Ascending aorta (tissue), 2 donors: ENCODE measurements at regions not wholly inside any gene's neighbourhood (a gene's known extent, or its start where the extent isn't known, plus 50 kb on each side); places are given as distances from the start of the nearest gene placed in this dataset.

Source experiments
- DNase-seq, 2 donors: peaks; one replicate each; pipeline ENCODE4 v3.0.0-alpha.2; 2019; ENCODE audit warnings: low spot score in 2 of 2
- H3K27ac ChIP-seq, 2 donors: fragments of 200-600 bp; sonication (generic); one replicate each; pipeline ENCODE4 v1.5.1; 2016 to 2017; ENCODE audit warnings: mild to moderate bottlenecking in 1 of 2
- H3K27me3 ChIP-seq: fragments of 200-600 bp; sonication (generic); one replicate; pipeline ENCODE4 v1.5.1; 2017
- H3K36me3 ChIP-seq, 2 donors: fragments of 200-600 bp; sonication (generic); one replicate each; pipeline ENCODE4 v1.5.1; 2016
- H3K4me1 ChIP-seq, 2 donors: fragments of 200-600 bp; sonication (generic); one replicate each; pipeline ENCODE4 v1.5.1; 2016 to 2017; ENCODE audit warnings: mild to moderate bottlenecking in 1 of 2
- H3K4me3 ChIP-seq, 2 donors: fragments of 200-600 bp; sonication (generic); one replicate each; pipeline ENCODE4 v1.5.1; 2016 to 2017; ENCODE audit warnings: mild to moderate bottlenecking in 1 of 2
- H3K9me3 ChIP-seq, 2 donors: fragments of 200-600 bp; sonication (generic); one replicate each; pipeline ENCODE4 v1.5.1; 2016
- intact Hi-C: fragments of 100-400 bp; cut with DNase I; formaldehyde crosslinking; loops from one replicate; pipeline ENCODE4 v1.15.1; 2023
- TF ChIP-seq, protein P1 (sequence below), 3 experiments: fragments of 200-600 bp in 2 of 3; fragments of 450-650 bp in 1 of 3; sonication (generic) in 2 of 3; IDR thresholded peaks; one replicate each; pipeline ENCODE4 v1.5.1; 2016 to 2019; ENCODE audit warnings: antibody characterized with exemption in 3 of 3, mild to moderate bottlenecking in 1 of 3, moderate library complexity in 1 of 3

DNA sequence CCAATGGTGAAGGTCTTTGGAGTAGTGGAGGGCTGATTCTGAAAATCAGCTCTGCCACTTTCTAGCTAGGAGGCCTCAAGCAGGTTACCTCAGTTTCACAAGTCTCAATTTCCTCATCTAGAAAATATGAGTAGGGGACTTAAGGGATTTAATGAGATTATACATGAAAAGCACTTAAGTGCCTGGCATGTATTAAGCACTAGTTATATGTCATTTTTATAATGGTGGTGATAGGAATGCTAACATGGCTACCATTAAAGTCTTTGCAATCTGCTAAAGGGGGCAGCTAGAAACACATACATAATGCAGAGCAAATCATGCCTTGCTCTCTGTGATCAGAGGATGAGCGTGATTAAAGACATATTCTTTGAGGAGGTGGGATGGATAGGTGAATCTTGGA, 640.9 kb upstream of the ZEB2 start:
- no peak overlapping the region for H3K4me3 ChIP-seq
- H3K9me3 ChIP-seq: no peaks in the 10 kb centered on the region
- TF ChIP-seq, protein P1, sequence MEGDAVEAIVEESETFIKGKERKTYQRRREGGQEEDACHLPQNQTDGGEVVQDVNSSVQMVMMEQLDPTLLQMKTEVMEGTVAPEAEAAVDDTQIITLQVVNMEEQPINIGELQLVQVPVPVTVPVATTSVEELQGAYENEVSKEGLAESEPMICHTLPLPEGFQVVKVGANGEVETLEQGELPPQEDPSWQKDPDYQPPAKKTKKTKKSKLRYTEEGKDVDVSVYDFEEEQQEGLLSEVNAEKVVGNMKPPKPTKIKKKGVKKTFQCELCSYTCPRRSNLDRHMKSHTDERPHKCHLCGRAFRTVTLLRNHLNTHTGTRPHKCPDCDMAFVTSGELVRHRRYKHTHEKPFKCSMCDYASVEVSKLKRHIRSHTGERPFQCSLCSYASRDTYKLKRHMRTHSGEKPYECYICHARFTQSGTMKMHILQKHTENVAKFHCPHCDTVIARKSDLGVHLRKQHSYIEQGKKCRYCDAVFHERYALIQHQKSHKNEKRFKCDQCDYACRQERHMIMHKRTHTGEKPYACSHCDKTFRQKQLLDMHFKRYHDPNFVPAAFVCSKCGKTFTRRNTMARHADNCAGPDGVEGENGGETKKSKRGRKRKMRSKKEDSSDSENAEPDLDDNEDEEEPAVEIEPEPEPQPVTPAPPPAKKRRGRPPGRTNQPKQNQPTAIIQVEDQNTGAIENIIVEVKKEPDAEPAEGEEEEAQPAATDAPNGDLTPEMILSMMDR (IDR thresholded peaks at IDR 0.05): no peak
- H3K27ac ChIP-seq: no peak overlapping the region
- DNase-seq: no peak
- no peaks in the 10 kb centered on the region for H3K27me3 ChIP-seq
- no peaks in the 10 kb centered on the region for H3K36me3 ChIP-seq
- H3K4me1 ChIP-seq: peaks cover 0 to 3% of the 10 kb centered on the region in 2 donors
- intact Hi-C loops: no loop called here

- no peaks in the 10 kb centered on the region for H3K27me3 ChIP-seq
- H3K4me3 ChIP-seq: no peak overlapping the region
- H3K27ac ChIP-seq: no peak overlapping the region
- no peaks in the 10 kb centered on the region for H3K9me3 ChIP-seq
- TF ChIP-seq, protein P1 (IDR thresholded peaks at IDR 0.05): no peak
- intact Hi-C loops: no loop called here
- no peak for DNase-seq
- no peaks in the 10 kb centered on the region for H3K36me3 ChIP-seq
- peaks cover 0 to 3% of the 10 kb centered on the region in 2 donors for H3K4me1 ChIP-seq
Observed at GRCh38 chr2:145159676-145160075, 639.8 kb upstream of the ZEB2 start.

DNA sequence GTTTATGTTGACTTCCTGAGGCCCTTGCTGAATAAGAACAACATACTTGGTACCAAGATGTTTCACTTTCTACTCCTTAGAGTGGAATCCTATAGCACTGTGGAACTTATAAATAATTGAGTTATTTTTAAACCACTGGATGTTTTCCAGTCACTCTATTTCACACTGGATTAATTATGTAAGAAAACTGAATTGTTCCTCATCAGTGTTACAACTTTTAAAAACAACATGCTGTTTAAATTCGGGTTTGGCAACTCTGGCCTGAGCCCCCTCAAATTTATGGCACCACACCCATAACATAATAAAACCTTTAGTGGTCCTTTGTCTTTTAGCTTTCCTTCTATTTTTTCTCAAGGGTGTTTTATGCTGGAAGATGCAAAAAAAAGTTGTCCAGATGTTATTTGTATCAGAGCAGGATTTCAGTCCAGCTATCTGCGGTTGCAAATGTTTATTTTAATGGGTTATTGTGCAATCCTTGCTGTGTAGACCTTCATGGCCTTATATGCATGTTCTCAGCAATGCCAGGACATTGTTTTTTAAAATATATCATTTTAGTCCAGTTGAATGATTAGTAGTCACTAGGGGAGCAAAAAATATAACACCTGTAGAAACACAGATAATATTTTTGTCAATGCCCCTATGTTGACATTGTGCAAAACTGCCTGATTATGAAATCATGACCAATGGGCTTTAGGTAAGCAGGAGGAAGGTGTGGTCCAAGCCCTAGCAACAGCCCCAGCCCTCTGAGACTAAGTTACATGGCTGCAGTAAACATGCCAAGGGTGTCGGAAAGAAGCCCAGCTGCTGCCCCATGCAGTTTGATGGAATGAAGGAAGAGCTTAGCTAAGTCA, 638.0 kb upstream of the ZEB2 start:
- intact Hi-C loops: no loop called here
- H3K9me3 ChIP-seq: peaks cover 0 to 6% of the 10 kb centered on the region in 2 donors
- DNase-seq: peak in 1 of 2 donors; percentile 69
- H3K27ac ChIP-seq: no peak overlapping the region
- no peak overlapping the region for H3K4me3 ChIP-seq
- no peaks in the 10 kb centered on the region for H3K27me3 ChIP-seq
- no peaks in the 10 kb centered on the region for H3K36me3 ChIP-seq
- peaks cover 0 to 3% of the 10 kb centered on the region in 2 donors for H3K4me1 ChIP-seq
- TF ChIP-seq, protein P1 (IDR thresholded peaks at IDR 0.05): no peak

GRCh38 chr2:145157036-145157675, 637.2 kb upstream of the ZEB2 start:
- Histone ChIP-seq H3K4me3 (no peak overlapping the region), H3K27ac (no peak overlapping the region), H3K4me1 (peaks cover 0 to 3% of the 10 kb centered on the region in 2 donors), H3K36me3 (no peaks in the 10 kb centered on the region), H3K27me3 (no peaks in the 10 kb centered on the region), H3K9me3 (peaks cover 0 to 13% of the 10 kb centered on the region in 2 donors)
- no peak for DNase-seq
- TF ChIP-seq, protein P1 (IDR thresholded peaks at IDR 0.05): no peak
- intact Hi-C loops: no loop called here

GRCh38 chr2:145156199-145156598, 636.3 kb upstream of the ZEB2 start:
- Histone ChIP-seq H3K4me1 (peaks cover 0 to 3% of the 10 kb centered on the region in 2 donors), H3K27ac (no peak overlapping the region), H3K36me3 (no peaks in the 10 kb centered on the region), H3K4me3 (no peak overlapping the region), H3K27me3 (no peaks in the 10 kb centered on the region), H3K9me3 (peaks cover 0 to 13% of the 10 kb centered on the region in 2 donors)
- intact Hi-C loops: no loop called here
- TF ChIP-seq, protein P1 (IDR thresholded peaks at IDR 0.05): no peak
- DNase-seq: no peak
